Medulla oblongata (tissue), 1 donor: ENCODE measurements at regions not wholly inside any gene's neighbourhood (a gene's known extent, or its start where the extent isn't known, plus 50 kb on each side); places are given as distances from the start of the nearest gene placed in this dataset.
"Not testable (repeated sequence)": the region's sequence is repeated elsewhere in the genome, so short reads cannot be mapped to it uniquely, and the experiment has no call there.

ENCODE experiments used
- DNase-seq: peaks from one replicate; pipeline ENCODE4 v3.0.0-alpha.2; 2015; ENCODE audit errors: extremely low spot score

- no peak for DNase-seq
Observed at GRCh38 chr5:86525622-86526021, 92.1 kb upstream of the COX7C start.

- no peak for DNase-seq
Observed at GRCh38 chr5:86526811-86527348, 90.9 kb upstream of the COX7C start.

GRCh38 chr5:86532429-86532828 is 85.3 kb upstream of the COX7C start:
- no peak for DNase-seq

- no peak for DNase-seq
Observed at GRCh38 chr5:86536396-86536795, 81.3 kb upstream of the COX7C start.

GRCh38 chr5:86542532-86542931 is 75.2 kb upstream of the COX7C start:
- no peak for DNase-seq

- no peak for DNase-seq
Observed at GRCh38 chr5:86546044-86546443, 71.7 kb upstream of the COX7C start.

- DNase-seq = no peak
Observed at GRCh38 chr5:86546582-86546981, 71.2 kb upstream of the COX7C start.

- DNase-seq = no peak
Observed at GRCh38 chr5:86554638-86555037, 63.1 kb upstream of the COX7C start.

- no peak for DNase-seq
Observed at GRCh38 chr5:86557920-86558319, 59.8 kb upstream of the COX7C start.

- DNase-seq = no peak
Observed at GRCh38 chr5:86565197-86565789, 52.4 kb upstream of the COX7C start.

- not testable (repeated sequence) for DNase-seq
Observed at GRCh38 chr5:86566030-86566429, 51.7 kb upstream of the COX7C start.
